GM12891 (cell line): ENCODE measurements at regions not wholly inside any gene's neighbourhood (a gene's known extent, or its start where the extent isn't known, plus 50 kb on each side); places are given as distances from the start of the nearest gene placed in this dataset.

Experiments used
- POLR2A ChIP-seq: IDR thresholded peaks from 2 replicates; pipeline ENCODE4 v1.6.1; 2011; ENCODE audit warnings: low read depth, low read length, control low read depth
- POLR2AphosphoS5 ChIP-seq: IDR thresholded peaks from 2 replicates; pipeline ENCODE4 v1.6.1; 2011; ENCODE audit warnings: low read depth, low read length, control low read depth

DNA sequence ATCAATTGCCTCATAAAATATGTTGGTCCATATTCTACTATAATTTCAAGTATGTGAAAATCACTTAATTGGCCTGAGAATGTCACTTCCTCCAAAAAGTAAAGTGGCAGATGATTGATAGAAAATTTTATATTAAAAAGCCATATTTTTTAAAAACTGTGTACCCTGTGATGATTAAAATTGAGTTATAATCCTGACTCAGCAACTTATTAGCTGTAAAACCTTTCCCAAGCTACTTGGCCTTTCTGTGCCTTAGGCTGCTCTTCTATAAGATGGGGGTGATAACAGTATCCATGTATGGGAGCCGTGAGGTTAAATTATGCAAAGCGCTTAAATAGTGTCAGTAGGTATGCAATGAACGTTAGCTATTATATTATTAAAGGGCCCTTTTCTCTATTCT, 524.4 kb downstream of the TFAP2A start:
- TF ChIP-seq POLR2AphosphoS5 (no peak), POLR2A (no peak)
